Vagina (tissue), 2 donors: ENCODE measurements at regions not wholly inside any gene's neighbourhood (a gene's known extent, or its start where the extent isn't known, plus 50 kb on each side); places are given as distances from the start of the nearest gene placed in this dataset.

Experiments used
- CTCF ChIP-seq, 3 experiments: fragments of 450-650 bp in 2 of 3; fragments of 200-600 bp in 1 of 3; sonication (generic) in 1 of 3; IDR thresholded peaks; one replicate each; pipeline ENCODE4 v1.5.1; 2017 to 2019; ENCODE audit warnings: antibody characterized with exemption in 3 of 3, mild to moderate bottlenecking in 2 of 3, moderate library complexity in 2 of 3
- POLR2A ChIP-seq, 2 donors: fragments of 450-650 bp; IDR thresholded peaks; one replicate each; pipeline ENCODE4 v1.6.1; 2017; ENCODE audit warnings: antibody characterized with exemption in 2 of 2, mild to moderate bottlenecking in 2 of 2, moderate library complexity in 2 of 2
- POLR2AphosphoS5 ChIP-seq, 2 donors: sonication (generic); formaldehyde crosslinking; IDR thresholded peaks; one replicate each; pipeline ENCODE4 v1.9.0; 2017; ENCODE audit warnings: antibody characterized with exemption in 2 of 2, mild to moderate bottlenecking in 2 of 2, low read depth in 1 of 2; ENCODE audit not compliant: insufficient read depth in 1 of 2

- TF ChIP-seq CTCF (IDR thresholded peaks at IDR 0.05) = no peak
- TF ChIP-seq POLR2A (IDR thresholded peaks at IDR 0.05) = no peak
- no peak for TF ChIP-seq POLR2AphosphoS5 (IDR thresholded peaks at IDR 0.05; ENCODE audit: insufficient read depth in 1 of 2, low read depth in 1 of 2)
Measured at GRCh38 chr7:12909483-12909882, 222.1 kb downstream of the ARL4A start.
